GM12878 (cell line): ENCODE measurements at regions not wholly inside any gene's neighbourhood (a gene's known extent, or its start where the extent isn't known, plus 50 kb on each side); places are given as distances from the start of the nearest gene placed in this dataset.

ENCODE experiments used
- ATAC-seq: fragments of 200-7000 bp; cut with Tn5 transposase; 3 replicates; pipeline ENCODE4 v1.9.1; 2020; ENCODE audit warnings: mild to moderate bottlenecking, moderate library complexity
- BruUV-seq: library from RNA; stranded (reverse); fragments of 400-500 nt; replicated peaks from 2 replicates; lab custom pipeline; 2021; lab: Mats Ljungman, UMichigan
- CTCF ChIA-PET: fragments of 300-600 bp; sonication (Branson Sonifier 250); formaldehyde crosslinking; extraction: SDS; loops from one replicate; lab custom pipeline; 2021; ENCODE audit warnings: inconsistent platforms; lab: Yijun Ruan, JAX
- POLR2A ChIA-PET: fragments of 350-600 bp; formaldehyde crosslinking; extraction: SDS; loops from one replicate; lab custom pipeline; 2021; ENCODE audit warnings: inconsistent platforms; lab: Charles Lee
- RAD21 ChIA-PET: fragments of 300-600 bp; sonication (Branson Sonifier 250); formaldehyde crosslinking; loops from one replicate; lab custom pipeline; 2023; ENCODE audit warnings: antibody characterized with exemption; ENCODE audit not compliant: unreplicated experiment; lab: Charles Lee
- SMC1A ChIA-PET: fragments of 300-600 bp; sonication (Branson Sonifier 250); formaldehyde crosslinking; loops from one replicate; lab custom pipeline; 2023; ENCODE audit not compliant: unreplicated experiment, uncharacterized antibody; lab: Charles Lee
- DNase-seq: peaks from one replicate; pipeline ENCODE4 v3.0.0-alpha.2; 2011; ENCODE audit warnings: low read depth, low spot score
- FAIRE-seq: peaks from 3 replicates; lab custom pipeline; 2011; peaks lifted over from hg19 to GRCh38; lab: Jason Lieb, UNC
- H2AFZ ChIP-seq: 2 replicates; pipeline ENCODE4 v1.6.0; 2011; ENCODE audit warnings: low read depth, low read length, control low read depth; ENCODE audit not compliant: control insufficient read depth
- H3K27ac ChIP-seq: 2 replicates; pipeline ENCODE4 v1.5.1; 2011; ENCODE audit warnings: control low read depth; ENCODE audit not compliant: control insufficient read depth, insufficient read depth
- H3K27me3 ChIP-seq, 2 experiments: replicated peaks in 1 of 2; 2 replicates each; pipeline versions ENCODE4 v1.6.0 to v1.6.1; 2011; ENCODE audit warnings: low read length in 1 of 2; ENCODE audit not compliant: control insufficient read depth in 2 of 2, insufficient read depth in 2 of 2
- H3K36me3 ChIP-seq, 2 experiments: 2 replicates each; pipeline ENCODE4 v1.5.1; 2011; ENCODE audit warnings: low read length in 1 of 2; ENCODE audit not compliant: control insufficient read depth in 2 of 2, insufficient read depth in 2 of 2
- H3K4me1 ChIP-seq: 2 replicates; pipeline ENCODE4 v1.6.1; 2011; ENCODE audit warnings: mild to moderate bottlenecking, low read length, moderate library complexity, mixed read lengths; ENCODE audit not compliant: control insufficient read depth, insufficient read depth
- H3K4me2 ChIP-seq: 2 replicates; pipeline ENCODE4 v1.6.0; 2011; ENCODE audit warnings: control low read depth; ENCODE audit not compliant: control insufficient read depth, insufficient read depth
- H3K4me3 ChIP-seq: fragments of 200-600 bp; sonication (generic); 2 replicates; pipeline ENCODE4 v1.5.1; 2016
- H3K79me2 ChIP-seq: 2 replicates; pipeline ENCODE4 v1.6.0; 2011; ENCODE audit warnings: low read length; ENCODE audit not compliant: control insufficient read depth, insufficient read depth
- H3K9ac ChIP-seq: 2 replicates; pipeline ENCODE4 v1.8.0; 2011; ENCODE audit warnings: low read length, control low read depth, mixed read lengths; ENCODE audit not compliant: control insufficient read depth, insufficient read depth
- H3K9me3 ChIP-seq: replicated peaks from 3 replicates; pipeline ENCODE4 v1.5.1; 2011; ENCODE audit warnings: mild to moderate bottlenecking, low read length; ENCODE audit not compliant: control insufficient read depth, insufficient read depth
- H4K20me1 ChIP-seq: 2 replicates; pipeline ENCODE4 v1.6.0; 2011; ENCODE audit not compliant: control insufficient read depth, insufficient read depth
- ATF7 ChIP-seq: fragments of 450-650 bp; IDR thresholded peaks from 2 replicates; pipeline ENCODE4 v1.6.1; 2016; ENCODE audit warnings: low read depth, mild to moderate bottlenecking
- BCL11A ChIP-seq: IDR thresholded peaks from 2 replicates; pipeline ENCODE4 v1.6.1; 2011; ENCODE audit warnings: low read depth, low read length
- BMI1 ChIP-seq: fragments of 450-650 bp; IDR thresholded peaks from 2 replicates; pipeline ENCODE4 v1.6.1; 2016; ENCODE audit warnings: mild to moderate bottlenecking, moderate library complexity, borderline replicate concordance
- HDAC2 ChIP-seq: fragments of 200-600 bp; sonication (generic); IDR thresholded peaks from 2 replicates; pipeline ENCODE4 v1.6.1; 2017
- NR2F1 ChIP-seq: fragments of 450-650 bp; conservative IDR thresholded peaks from 2 replicates; pipeline ENCODE4 v1.6.1; 2017; ENCODE audit warnings: mild to moderate bottlenecking
- PAX8 ChIP-seq: fragments of 450-650 bp; IDR thresholded peaks from 2 replicates; pipeline ENCODE4 v1.6.1; 2017; ENCODE audit warnings: mild to moderate bottlenecking, moderate library complexity
- RAD21 ChIP-seq: IDR thresholded peaks from 2 replicates; pipeline ENCODE4 v1.6.1; 2011; ENCODE audit warnings: mild to moderate bottlenecking, low read depth, low read length, moderate library complexity; ENCODE audit not compliant: insufficient read depth
- SIX5 ChIP-seq: IDR thresholded peaks from 2 replicates; pipeline ENCODE4 v1.6.1; 2011; ENCODE audit warnings: mild to moderate bottlenecking, low read depth, low read length, moderate library complexity; ENCODE audit not compliant: severe bottlenecking
- SMARCA5 ChIP-seq: fragments of 450-650 bp; IDR thresholded peaks from 2 replicates; pipeline ENCODE4 v1.6.1; 2017; ENCODE audit warnings: mild to moderate bottlenecking
- WGBS: methylation state at CpG from one replicate; pipeline ENCODE4 v1.1.6; 2016; ENCODE audit warnings: low lambda C conversion rate; ENCODE audit not compliant: insufficient replicate concordance, insufficient coverage; ENCODE audit errors: missing lambda C conversion rate; 5-methylcytosine and 5-hydroxymethylcytosine counted together
- in situ Hi-C: fragments of 300-500 bp; cut with MboI; formaldehyde crosslinking; loops from 9 replicates; pipeline ENCODE4 v1.14.3; 2018; ENCODE audit warnings: mixed read lengths
- intact Hi-C: fragments of 100-400 bp; cut with micrococcal nuclease; formaldehyde crosslinking; loops from one replicate; pipeline ENCODE4 v1.14.2; 2022; ENCODE audit not compliant: unreplicated experiment
- TF ChIP-seq, protein P1 (sequence below): fragments of 450-650 bp; IDR thresholded peaks from 2 replicates; pipeline ENCODE4 v1.6.1; 2017; ENCODE audit warnings: antibody characterized with exemption, mild to moderate bottlenecking, moderate library complexity
- TF ChIP-seq, protein P2 (sequence below): IDR thresholded peaks from 2 replicates; pipeline ENCODE4 v1.6.1; 2011; ENCODE audit warnings: mild to moderate bottlenecking, low read depth, low read length, moderate library complexity; ENCODE audit not compliant: insufficient replicate concordance

DNA sequence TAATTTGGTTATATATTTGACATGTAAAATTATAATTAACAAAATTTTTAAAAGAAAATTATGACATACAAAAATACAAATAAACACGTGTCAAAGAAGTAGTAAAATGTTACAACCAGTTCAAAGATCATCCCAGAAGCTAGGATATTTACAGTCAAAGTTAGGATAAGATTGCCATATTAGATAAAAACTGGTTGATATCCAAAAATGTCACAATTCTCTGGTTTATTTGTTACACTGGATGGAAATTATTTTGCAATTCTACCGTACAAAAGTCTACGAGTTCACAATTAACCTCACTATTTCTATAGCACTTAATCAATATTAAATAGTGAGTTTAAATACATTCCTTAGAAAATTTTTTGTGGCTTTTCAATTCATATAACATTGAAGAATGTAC lies 673.8 kb downstream of the GBE1 start:
- SMC1A ChIA-PET, result no interaction called here
- no peaks in the 10 kb centered on the region for H3K36me3 ChIP-seq
- WGBS, result 10% methylated on average over 3 of the region's 3 CpGs
- in situ Hi-C loops (no loop called here), intact Hi-C loops (no loop called here)
- H3K9me3 ChIP-seq, result no peaks in the 10 kb centered on the region
- H3K4me3 ChIP-seq, result no peak overlapping the region
- H3K4me1 ChIP-seq, result no peaks in the 10 kb centered on the region
- FAIRE-seq (no peak), ATAC-seq (no peak), DNase-seq (no peak)
- H3K4me2 ChIP-seq, result no peak overlapping the region
- POLR2A ChIA-PET, result no interaction called here
- H4K20me1 ChIP-seq, result no peaks in the 10 kb centered on the region
- H3K9ac ChIP-seq, result no peak overlapping the region
- no peak overlapping the region for H2AFZ ChIP-seq
- RAD21 ChIA-PET, result no interaction called here
- BruUV-seq, result no TSS peak
- no peaks in the 10 kb centered on the region for H3K27me3 ChIP-seq
- H3K79me2 ChIP-seq, result no peaks in the 10 kb centered on the region
- TF ChIP-seq BCL11A (no peak), PAX8 (no peak), HDAC2 (no peak), ATF7 (no peak)
- TF ChIP-seq, protein P1, sequence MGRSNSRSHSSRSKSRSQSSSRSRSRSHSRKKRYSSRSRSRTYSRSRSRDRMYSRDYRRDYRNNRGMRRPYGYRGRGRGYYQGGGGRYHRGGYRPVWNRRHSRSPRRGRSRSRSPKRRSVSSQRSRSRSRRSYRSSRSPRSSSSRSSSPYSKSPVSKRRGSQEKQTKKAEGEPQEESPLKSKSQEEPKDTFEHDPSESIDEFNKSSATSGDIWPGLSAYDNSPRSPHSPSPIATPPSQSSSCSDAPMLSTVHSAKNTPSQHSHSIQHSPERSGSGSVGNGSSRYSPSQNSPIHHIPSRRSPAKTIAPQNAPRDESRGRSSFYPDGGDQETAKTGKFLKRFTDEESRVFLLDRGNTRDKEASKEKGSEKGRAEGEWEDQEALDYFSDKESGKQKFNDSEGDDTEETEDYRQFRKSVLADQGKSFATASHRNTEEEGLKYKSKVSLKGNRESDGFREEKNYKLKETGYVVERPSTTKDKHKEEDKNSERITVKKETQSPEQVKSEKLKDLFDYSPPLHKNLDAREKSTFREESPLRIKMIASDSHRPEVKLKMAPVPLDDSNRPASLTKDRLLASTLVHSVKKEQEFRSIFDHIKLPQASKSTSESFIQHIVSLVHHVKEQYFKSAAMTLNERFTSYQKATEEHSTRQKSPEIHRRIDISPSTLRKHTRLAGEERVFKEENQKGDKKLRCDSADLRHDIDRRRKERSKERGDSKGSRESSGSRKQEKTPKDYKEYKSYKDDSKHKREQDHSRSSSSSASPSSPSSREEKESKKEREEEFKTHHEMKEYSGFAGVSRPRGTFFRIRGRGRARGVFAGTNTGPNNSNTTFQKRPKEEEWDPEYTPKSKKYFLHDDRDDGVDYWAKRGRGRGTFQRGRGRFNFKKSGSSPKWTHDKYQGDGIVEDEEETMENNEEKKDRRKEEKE, result no peak
- TF ChIP-seq, all 136 proteins: peak for 0
- H3K27ac ChIP-seq, result no peak overlapping the region
- CTCF ChIA-PET, result no interaction called here

DNA sequence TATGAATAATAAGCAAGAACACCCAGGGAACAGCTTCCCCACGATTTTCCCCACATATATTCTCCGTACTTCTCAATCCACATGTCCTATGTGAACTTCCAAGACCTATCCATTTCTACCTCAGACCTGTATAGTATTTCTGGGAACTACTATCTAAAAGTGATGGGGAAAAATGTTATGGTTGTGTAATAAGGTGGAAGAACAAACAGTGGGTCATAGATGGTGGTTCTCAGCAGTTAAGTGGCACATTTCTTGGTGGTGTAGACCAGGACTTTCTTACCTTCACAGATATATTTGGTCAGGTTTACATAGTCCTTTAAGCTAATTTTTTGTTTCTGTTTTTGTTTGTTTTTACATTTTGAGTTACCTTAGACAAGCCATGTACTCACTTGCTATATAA lies 675.1 kb downstream of the GBE1 start:
- no peaks in the 10 kb centered on the region for H3K4me1 ChIP-seq
- no peaks in the 10 kb centered on the region for H3K79me2 ChIP-seq
- no peak overlapping the region for H3K9ac ChIP-seq
- H3K4me2 ChIP-seq, result no peak overlapping the region
- H2AFZ ChIP-seq, result no peak overlapping the region
- DNase-seq (no peak), ATAC-seq (no peak), FAIRE-seq (no peak)
- no peaks in the 10 kb centered on the region for H4K20me1 ChIP-seq
- RAD21 ChIA-PET, result no interaction called here
- H3K4me3 ChIP-seq, result no peak overlapping the region
- no peaks in the 10 kb centered on the region for H3K27me3 ChIP-seq
- TF ChIP-seq, protein P2, sequence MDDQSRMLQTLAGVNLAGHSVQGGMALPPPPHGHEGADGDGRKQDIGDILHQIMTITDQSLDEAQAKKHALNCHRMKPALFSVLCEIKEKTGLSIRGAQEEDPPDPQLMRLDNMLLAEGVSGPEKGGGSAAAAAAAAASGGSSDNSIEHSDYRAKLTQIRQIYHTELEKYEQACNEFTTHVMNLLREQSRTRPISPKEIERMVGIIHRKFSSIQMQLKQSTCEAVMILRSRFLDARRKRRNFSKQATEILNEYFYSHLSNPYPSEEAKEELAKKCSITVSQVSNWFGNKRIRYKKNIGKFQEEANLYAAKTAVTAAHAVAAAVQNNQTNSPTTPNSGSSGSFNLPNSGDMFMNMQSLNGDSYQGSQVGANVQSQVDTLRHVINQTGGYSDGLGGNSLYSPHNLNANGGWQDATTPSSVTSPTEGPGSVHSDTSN, result no peak
- TF ChIP-seq SMARCA5 (no peak), NR2F1 (no peak), RAD21 (no peak), SIX5 (no peak), BMI1 (no peak)
- no peaks in the 10 kb centered on the region for H3K36me3 ChIP-seq
- POLR2A ChIA-PET, result no interaction called here
- WGBS, result 0% methylated on average over 2 of the region's 2 CpGs
- intact Hi-C loops, result no loop called here
- H3K27ac ChIP-seq, result no peak overlapping the region
- no TSS peak for BruUV-seq
- CTCF ChIA-PET, result no interaction called here
- H3K9me3 ChIP-seq, result no peaks in the 10 kb centered on the region
- in situ Hi-C loops, result no loop called here
- SMC1A ChIA-PET, result no interaction called here
